ENCODE measurements at regions not wholly inside any gene's neighbourhood (a gene's known extent, or its start where the extent isn't known, plus 50 kb on each side); places are given as distances from the start of the nearest gene placed in this dataset.

GRCh38 chr6:113763876-113764275, 93.3 kb upstream of the MARCKS start:
- no peak for TF ChIP-seq POLR2AphosphoS5 (IDR thresholded peaks at IDR 0.05; ENCODE audit: low read depth, low read length)
- no peaks in the 10 kb centered on the region for H3K4me1 ChIP-seq (ENCODE audit: control insufficient read depth, insufficient read depth, low read length)
- H3K36me3 ChIP-seq (ENCODE audit: control insufficient read depth, insufficient read depth, low read length) = no peaks in the 10 kb centered on the region
- no peak overlapping the region for H3K27ac ChIP-seq (ENCODE audit: low read length)
- no TSS peak for BruUV-seq (replicated peaks)
- ATAC-seq (peak; percentile 63; the same call in 1 of the 2 replicates), DNase-seq (ENCODE audit: low read depth, low spot score) (peak; percentile 59)
- H3K4me3 ChIP-seq (ENCODE audit: low read depth in 2 of 2, low read length in 2 of 2) = no peak overlapping the region
- ChIA-PET POLR2A (no interaction called here), CTCF (no interaction called here)
- in situ Hi-C loops (cut with HindIII; ENCODE audit: low pct_unique_long_range_greater_than_20kb, low sequenced_read_pairs) = no loop called here
- H3K27me3 ChIP-seq (ENCODE audit: control insufficient read depth, insufficient read depth, low read length) = no peaks in the 10 kb centered on the region
- intact Hi-C loops (cut with micrococcal nuclease; ENCODE audit: unreplicated experiment) = no loop called here
- no peaks in the 10 kb centered on the region for H3K9me3 ChIP-seq (ENCODE audit: control insufficient read depth, insufficient read depth, low read depth, low read length)

DNA sequence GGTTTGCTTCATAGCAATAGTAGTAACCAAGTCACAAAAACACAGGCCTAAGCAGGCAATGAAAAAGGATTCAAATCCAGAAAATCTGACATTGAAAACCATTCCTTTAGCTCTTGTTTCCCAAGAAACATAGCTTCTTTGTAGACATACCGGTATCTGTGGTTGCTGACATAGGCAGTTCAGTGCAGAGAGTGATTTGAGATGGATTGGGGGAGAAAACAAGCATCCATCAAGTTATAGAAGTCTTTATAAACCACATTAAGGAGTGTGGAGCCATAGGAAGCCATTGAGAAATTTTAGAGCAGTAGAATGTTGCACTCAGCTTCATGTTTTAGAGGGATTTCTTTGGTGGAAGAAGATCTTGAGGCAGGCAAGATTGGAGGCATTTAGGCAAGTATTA, 91.2 kb upstream of the MARCKS start:
- Histone ChIP-seq H3K9me3 (ENCODE audit: control insufficient read depth, insufficient read depth, low read depth, low read length) (no peaks in the 10 kb centered on the region), H3K27me3 (ENCODE audit: control insufficient read depth, insufficient read depth, low read length) (no peaks in the 10 kb centered on the region), H3K27ac (ENCODE audit: low read length) (no peak overlapping the region), H3K4me3 (ENCODE audit: low read depth in 2 of 2, low read length in 2 of 2) (no peak overlapping the region), H3K36me3 (ENCODE audit: control insufficient read depth, insufficient read depth, low read length) (no peaks in the 10 kb centered on the region), H3K4me1 (ENCODE audit: control insufficient read depth, insufficient read depth, low read length) (no peaks in the 10 kb centered on the region)
- DNase-seq (ENCODE audit: low read depth, low spot score) (no peak), ATAC-seq (no peak)
- intact Hi-C loops (cut with micrococcal nuclease; ENCODE audit: unreplicated experiment) = no loop called here
- in situ Hi-C loops (cut with HindIII; ENCODE audit: low pct_unique_long_range_greater_than_20kb, low sequenced_read_pairs) = no loop called here
- no TSS peak for BruUV-seq (replicated peaks)
- CTCF ChIA-PET = interaction anchor here (0.7 kb wide), 1 partner anchor 1198 kb away, joined by 3 read pairs; no protein-coding TSS in a partner anchor
- TF ChIP-seq, protein P1, sequence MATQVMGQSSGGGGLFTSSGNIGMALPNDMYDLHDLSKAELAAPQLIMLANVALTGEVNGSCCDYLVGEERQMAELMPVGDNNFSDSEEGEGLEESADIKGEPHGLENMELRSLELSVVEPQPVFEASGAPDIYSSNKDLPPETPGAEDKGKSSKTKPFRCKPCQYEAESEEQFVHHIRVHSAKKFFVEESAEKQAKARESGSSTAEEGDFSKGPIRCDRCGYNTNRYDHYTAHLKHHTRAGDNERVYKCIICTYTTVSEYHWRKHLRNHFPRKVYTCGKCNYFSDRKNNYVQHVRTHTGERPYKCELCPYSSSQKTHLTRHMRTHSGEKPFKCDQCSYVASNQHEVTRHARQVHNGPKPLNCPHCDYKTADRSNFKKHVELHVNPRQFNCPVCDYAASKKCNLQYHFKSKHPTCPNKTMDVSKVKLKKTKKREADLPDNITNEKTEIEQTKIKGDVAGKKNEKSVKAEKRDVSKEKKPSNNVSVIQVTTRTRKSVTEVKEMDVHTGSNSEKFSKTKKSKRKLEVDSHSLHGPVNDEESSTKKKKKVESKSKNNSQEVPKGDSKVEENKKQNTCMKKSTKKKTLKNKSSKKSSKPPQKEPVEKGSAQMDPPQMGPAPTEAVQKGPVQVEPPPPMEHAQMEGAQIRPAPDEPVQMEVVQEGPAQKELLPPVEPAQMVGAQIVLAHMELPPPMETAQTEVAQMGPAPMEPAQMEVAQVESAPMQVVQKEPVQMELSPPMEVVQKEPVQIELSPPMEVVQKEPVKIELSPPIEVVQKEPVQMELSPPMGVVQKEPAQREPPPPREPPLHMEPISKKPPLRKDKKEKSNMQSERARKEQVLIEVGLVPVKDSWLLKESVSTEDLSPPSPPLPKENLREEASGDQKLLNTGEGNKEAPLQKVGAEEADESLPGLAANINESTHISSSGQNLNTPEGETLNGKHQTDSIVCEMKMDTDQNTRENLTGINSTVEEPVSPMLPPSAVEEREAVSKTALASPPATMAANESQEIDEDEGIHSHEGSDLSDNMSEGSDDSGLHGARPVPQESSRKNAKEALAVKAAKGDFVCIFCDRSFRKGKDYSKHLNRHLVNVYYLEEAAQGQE (IDR thresholded peaks at IDR 0.05; ENCODE audit: insufficient read depth in 1 of 2, low read depth in 2 of 2, low read length in 1 of 2) = no peak
- TF ChIP-seq, protein P2, sequence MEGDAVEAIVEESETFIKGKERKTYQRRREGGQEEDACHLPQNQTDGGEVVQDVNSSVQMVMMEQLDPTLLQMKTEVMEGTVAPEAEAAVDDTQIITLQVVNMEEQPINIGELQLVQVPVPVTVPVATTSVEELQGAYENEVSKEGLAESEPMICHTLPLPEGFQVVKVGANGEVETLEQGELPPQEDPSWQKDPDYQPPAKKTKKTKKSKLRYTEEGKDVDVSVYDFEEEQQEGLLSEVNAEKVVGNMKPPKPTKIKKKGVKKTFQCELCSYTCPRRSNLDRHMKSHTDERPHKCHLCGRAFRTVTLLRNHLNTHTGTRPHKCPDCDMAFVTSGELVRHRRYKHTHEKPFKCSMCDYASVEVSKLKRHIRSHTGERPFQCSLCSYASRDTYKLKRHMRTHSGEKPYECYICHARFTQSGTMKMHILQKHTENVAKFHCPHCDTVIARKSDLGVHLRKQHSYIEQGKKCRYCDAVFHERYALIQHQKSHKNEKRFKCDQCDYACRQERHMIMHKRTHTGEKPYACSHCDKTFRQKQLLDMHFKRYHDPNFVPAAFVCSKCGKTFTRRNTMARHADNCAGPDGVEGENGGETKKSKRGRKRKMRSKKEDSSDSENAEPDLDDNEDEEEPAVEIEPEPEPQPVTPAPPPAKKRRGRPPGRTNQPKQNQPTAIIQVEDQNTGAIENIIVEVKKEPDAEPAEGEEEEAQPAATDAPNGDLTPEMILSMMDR (IDR thresholded peaks at IDR 0.05) = no peak
- no peak for TF ChIP-seq POLR2AphosphoS5 (IDR thresholded peaks at IDR 0.05; ENCODE audit: low read depth, low read length)
- TF ChIP-seq TCF7L2 (IDR thresholded peaks at IDR 0.05; ENCODE audit: low read depth, low read length) = no peak
- no peak for TF ChIP-seq SIN3A (IDR thresholded peaks at IDR 0.05; ENCODE audit: borderline replicate concordance, insufficient read depth, low read depth, low read length)
- POLR2A ChIA-PET = no interaction called here

- ChIA-PET CTCF (no interaction called here), POLR2A (no interaction called here)
- no peaks in the 10 kb centered on the region for H3K36me3 ChIP-seq (ENCODE audit: control insufficient read depth, insufficient read depth, low read length)
- no peak for TF ChIP-seq POLR2AphosphoS5 (IDR thresholded peaks at IDR 0.05; ENCODE audit: low read depth, low read length)
- ATAC-seq (no peak), DNase-seq (ENCODE audit: low read depth, low spot score) (no peak)
- no peaks in the 10 kb centered on the region for H3K9me3 ChIP-seq (ENCODE audit: control insufficient read depth, insufficient read depth, low read depth, low read length)
- in situ Hi-C loops (cut with HindIII; ENCODE audit: low pct_unique_long_range_greater_than_20kb, low sequenced_read_pairs) = no loop called here
- H3K4me3 ChIP-seq (ENCODE audit: low read depth in 2 of 2, low read length in 2 of 2) = no peak overlapping the region
- H3K27ac ChIP-seq (ENCODE audit: low read length) = no peak overlapping the region
- H3K27me3 ChIP-seq (ENCODE audit: control insufficient read depth, insufficient read depth, low read length) = no peaks in the 10 kb centered on the region
- H3K4me1 ChIP-seq (ENCODE audit: control insufficient read depth, insufficient read depth, low read length) = no peaks in the 10 kb centered on the region
- intact Hi-C loops (cut with micrococcal nuclease; ENCODE audit: unreplicated experiment) = no loop called here
- no TSS peak for BruUV-seq (replicated peaks)
Measured at GRCh38 chr6:113767985-113768384, 89.2 kb upstream of the MARCKS start.
